ENCODE measurements at regions not wholly inside any gene's neighbourhood (a gene's known extent, or its start where the extent isn't known, plus 50 kb on each side); places are given as distances from the start of the nearest gene placed in this dataset.

DNA sequence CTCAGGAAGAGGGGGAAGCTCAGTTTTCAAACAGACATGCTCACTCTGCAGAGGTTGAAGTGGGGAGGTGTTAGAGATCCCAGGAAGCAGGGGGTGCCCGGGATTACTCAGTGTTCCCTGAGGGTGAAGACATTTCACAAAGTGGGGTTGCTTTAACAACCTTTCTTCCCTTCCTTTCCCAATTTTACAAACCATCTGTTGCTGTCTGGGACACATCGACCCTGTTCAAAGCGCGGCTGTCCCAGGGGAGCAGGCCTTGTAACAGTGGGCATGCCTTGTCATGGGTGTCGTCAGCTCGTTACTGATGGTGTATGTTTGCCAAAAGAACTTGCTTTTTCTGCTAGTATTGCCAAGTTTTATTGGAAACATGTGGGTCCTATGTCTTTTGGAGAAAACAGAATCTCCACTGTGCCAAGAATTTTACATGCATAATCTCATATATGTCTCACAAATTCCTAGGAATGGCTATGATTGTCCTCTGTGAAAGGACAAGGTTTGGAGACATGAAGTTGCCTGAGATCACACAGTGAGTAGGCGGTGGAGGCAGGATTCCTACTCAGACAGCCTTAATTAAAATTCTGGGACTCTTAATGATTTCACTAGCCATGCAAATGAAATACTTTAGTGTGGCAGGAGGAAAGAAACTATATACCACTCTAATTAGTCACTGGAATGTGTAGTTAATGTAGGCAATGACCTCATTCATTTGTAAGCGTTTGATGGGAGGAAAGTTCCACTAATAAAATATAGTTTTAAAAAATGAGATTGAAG, 198.9 kb downstream of the NXNL2 start:
- Histone ChIP-seq H3K27ac (ENCODE audit: insufficient read length, low read depth, low read length) (no peak overlapping the region), H3K4me2 (ENCODE audit: insufficient read depth, insufficient read length, low read length) (no peak overlapping the region), H3K9me3 (ENCODE audit: control insufficient read depth, low read depth, low read length) (no peaks in the 10 kb centered on the region), H4K91ac (ENCODE audit: insufficient read length, low read depth, low read length) (no peak overlapping the region), H3T11ph (ENCODE audit: low read length) (no peak overlapping the region), H3K4me1 (ENCODE audit: insufficient read depth, low read length) (peaks cover 2% of the 10 kb centered on the region; the same call in 1 of the 2 replicates), H2BK15ac (ENCODE audit: low read depth, low read length) (no peak overlapping the region), H3K23ac (ENCODE audit: insufficient read length, low read depth, low read length) (no peak overlapping the region), H2BK5ac (ENCODE audit: insufficient read length, low read length) (no peak overlapping the region), H2BK12ac (ENCODE audit: insufficient read length, low read depth, low read length) (no peak overlapping the region), H4K8ac (replicated peaks; ENCODE audit: insufficient read length, low read depth, low read length) (no peak overlapping the region), H4K20me1 (ENCODE audit: control insufficient read depth, insufficient read depth, insufficient read length) (no peaks in the 10 kb centered on the region), H4K5ac (ENCODE audit: insufficient read length, low read depth, low read length) (no peak overlapping the region), H3K14ac (ENCODE audit: insufficient read depth, low read length) (no peak overlapping the region), H2AK5ac (ENCODE audit: insufficient read length, low read length) (no peak overlapping the region), H3K56ac (ENCODE audit: insufficient read length, low read depth, low read length) (no peak overlapping the region), H3K27me3 (ENCODE audit: insufficient read depth, low read length) (no peaks in the 10 kb centered on the region), H3K18ac (ENCODE audit: insufficient read length, low read depth, low read length) (no peak overlapping the region), H3K23me2 (ENCODE audit: insufficient read length, low read depth, low read length, poor library complexity, severe bottlenecking) (no peaks in the 10 kb centered on the region), H3K79me1 (ENCODE audit: insufficient read depth, low read depth, low read length, poor library complexity, severe bottlenecking) (no peaks in the 10 kb centered on the region), H2AFZ (ENCODE audit: low read length) (no peak overlapping the region), H2BK20ac (ENCODE audit: low read depth, low read length, poor library complexity, severe bottlenecking) (no peak overlapping the region), H3K79me2 (ENCODE audit: insufficient read depth, low read length) (no peaks in the 10 kb centered on the region), H3K4ac (ENCODE audit: low read depth, low read length) (no peak overlapping the region), H3K9ac (ENCODE audit: extremely low read depth, insufficient read length, low read length) (no peak overlapping the region), H2BK120ac (ENCODE audit: low read depth, low read length, poor library complexity, severe bottlenecking) (no peak overlapping the region)
- no peak for DNase-seq
- Mint-ChIP-seq H3K36me3 (ENCODE audit: insufficient read depth in 1 of 3, low read depth in 3 of 3) (no peaks in the 10 kb centered on the region; a peak in 1 of 7 replicates), H3K27ac (no peak overlapping the region; a peak in 1 of 7 replicates), H3K9me3 (peaks cover 2 to 9% of the 10 kb centered on the region in 2 experiments; a peak in 2 of 5 replicates), H3K4me1 (peaks cover 5% of the 10 kb centered on the region in 2 experiments; a peak in 2 of 4 replicates), H3K4me3 (no peak overlapping the region), H3K27me3 (ENCODE audit: low read depth) (peaks cover 6% of the 10 kb centered on the region)
- no CpG with 5 or more reads among the region's 8 CpGs for WGBS (ENCODE audit: extremely low coverage, insufficient read length, low lambda C conversion rate)
- TF ChIP-seq, protein P1, sequence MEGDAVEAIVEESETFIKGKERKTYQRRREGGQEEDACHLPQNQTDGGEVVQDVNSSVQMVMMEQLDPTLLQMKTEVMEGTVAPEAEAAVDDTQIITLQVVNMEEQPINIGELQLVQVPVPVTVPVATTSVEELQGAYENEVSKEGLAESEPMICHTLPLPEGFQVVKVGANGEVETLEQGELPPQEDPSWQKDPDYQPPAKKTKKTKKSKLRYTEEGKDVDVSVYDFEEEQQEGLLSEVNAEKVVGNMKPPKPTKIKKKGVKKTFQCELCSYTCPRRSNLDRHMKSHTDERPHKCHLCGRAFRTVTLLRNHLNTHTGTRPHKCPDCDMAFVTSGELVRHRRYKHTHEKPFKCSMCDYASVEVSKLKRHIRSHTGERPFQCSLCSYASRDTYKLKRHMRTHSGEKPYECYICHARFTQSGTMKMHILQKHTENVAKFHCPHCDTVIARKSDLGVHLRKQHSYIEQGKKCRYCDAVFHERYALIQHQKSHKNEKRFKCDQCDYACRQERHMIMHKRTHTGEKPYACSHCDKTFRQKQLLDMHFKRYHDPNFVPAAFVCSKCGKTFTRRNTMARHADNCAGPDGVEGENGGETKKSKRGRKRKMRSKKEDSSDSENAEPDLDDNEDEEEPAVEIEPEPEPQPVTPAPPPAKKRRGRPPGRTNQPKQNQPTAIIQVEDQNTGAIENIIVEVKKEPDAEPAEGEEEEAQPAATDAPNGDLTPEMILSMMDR (conservative IDR thresholded peaks at IDR 0.05): no peak

Data from H9 (cell line).